Activated T-helper 2 cell treated with anti-CD3 and anti-CD28 coated beads, Interferon-gamma antibody, Interleukin-2, Interleukin-4, amounts not matched to agents 10 μg/mL and 5 μg/mL and 100 μg/mL, durations not matched to agents 14 hours and 24 hours and 36 hours (primary cell): ENCODE measurements at regions not wholly inside any gene's neighbourhood (a gene's known extent, or its start where the extent isn't known, plus 50 kb on each side); places are given as distances from the start of the nearest gene placed in this dataset.

Experiments used
- DNase-seq: peaks from one replicate; pipeline ENCODE4 v3.0.0; 2021; ENCODE audit warnings: low spot score
- H3K27ac Mint-ChIP-seq: one replicate; pipeline ENCODE4 v1.8.0; 2021; ENCODE audit warnings: mixed read lengths
- H3K27me3 Mint-ChIP-seq: one replicate; pipeline ENCODE4 v1.8.0; 2021; ENCODE audit warnings: low read depth, mixed read lengths
- H3K36me3 Mint-ChIP-seq: one replicate; pipeline ENCODE4 v1.8.0; 2021; ENCODE audit warnings: low read depth, mixed read lengths
- H3K4me1 Mint-ChIP-seq: one replicate; pipeline ENCODE4 v1.8.0; 2021; ENCODE audit warnings: low read depth, mixed read lengths
- H3K4me3 Mint-ChIP-seq: one replicate; pipeline ENCODE4 v1.8.0; 2021; ENCODE audit warnings: low read depth, mild to moderate bottlenecking, moderate library complexity, mixed read lengths
- H3K9me3 Mint-ChIP-seq: one replicate; pipeline ENCODE4 v1.8.0; 2021; ENCODE audit warnings: mixed read lengths
- intact Hi-C: fragments of 100-400 bp; cut with micrococcal nuclease; formaldehyde crosslinking; loops from one replicate; pipeline ENCODE4 v1.15.1; 2023

- Mint-ChIP-seq H3K4me1 (peaks cover 32% of the 10 kb centered on the region), H3K27me3 (no peaks in the 10 kb centered on the region), H3K36me3 (peaks cover 36% of the 10 kb centered on the region), H3K4me3 (no peak overlapping the region), H3K9me3 (no peaks in the 10 kb centered on the region), H3K27ac (no peak overlapping the region)
- intact Hi-C loops = no loop called here
- no peak for DNase-seq
Measured at GRCh38 chr6:143562143-143562542, 50.6 kb upstream of the FUCA2 start.
